ENCODE measurements at regions not wholly inside any gene's neighbourhood (a gene's known extent, or its start where the extent isn't known, plus 50 kb on each side); places are given as distances from the start of the nearest gene placed in this dataset.

GRCh38 chr7:155381852-155382801 is 75.8 kb upstream of the EN2 start:
- peak overlapping the region; percentile 88 for H3K4me3 Mint-ChIP-seq
- H3F3A ChIP-seq (ENCODE audit: low read depth), result peaks cover 22% of the 10 kb centered on the region
- DNase-seq (ENCODE audit: low spot score), result peak; percentile 43
- H3K79me2 ChIP-seq (ENCODE audit: low read depth), result no peaks in the 10 kb centered on the region
- no peak overlapping the region for H3K27ac ChIP-seq
- no peaks in the 10 kb centered on the region for H3K36me3 ChIP-seq
- peaks cover 61% of the 10 kb centered on the region for H3K27me3 Mint-ChIP-seq (ENCODE audit: insufficient read depth, low read depth)
- H3K36me3 Mint-ChIP-seq, result no peaks in the 10 kb centered on the region
- peaks cover 2% of the 10 kb centered on the region for H3K9me3 Mint-ChIP-seq
- H3K4me1 Mint-ChIP-seq, result peaks cover 53% of the 10 kb centered on the region
- no peaks in the 10 kb centered on the region for H3K9me3 ChIP-seq (ENCODE audit: low read depth)
- no peak overlapping the region for H2AFZ ChIP-seq (replicated peaks)
- H3K27me3 ChIP-seq, result peaks cover 100% of the 10 kb centered on the region
- H3K9ac ChIP-seq, result no peak overlapping the region
- TF ChIP-seq EZH2phosphoT487 (IDR thresholded peaks at IDR 0.05) (peak; percentile 89), EZH2 (IDR thresholded peaks at IDR 0.05) (peak; percentile 90)
- TF ChIP-seq, protein P1, sequence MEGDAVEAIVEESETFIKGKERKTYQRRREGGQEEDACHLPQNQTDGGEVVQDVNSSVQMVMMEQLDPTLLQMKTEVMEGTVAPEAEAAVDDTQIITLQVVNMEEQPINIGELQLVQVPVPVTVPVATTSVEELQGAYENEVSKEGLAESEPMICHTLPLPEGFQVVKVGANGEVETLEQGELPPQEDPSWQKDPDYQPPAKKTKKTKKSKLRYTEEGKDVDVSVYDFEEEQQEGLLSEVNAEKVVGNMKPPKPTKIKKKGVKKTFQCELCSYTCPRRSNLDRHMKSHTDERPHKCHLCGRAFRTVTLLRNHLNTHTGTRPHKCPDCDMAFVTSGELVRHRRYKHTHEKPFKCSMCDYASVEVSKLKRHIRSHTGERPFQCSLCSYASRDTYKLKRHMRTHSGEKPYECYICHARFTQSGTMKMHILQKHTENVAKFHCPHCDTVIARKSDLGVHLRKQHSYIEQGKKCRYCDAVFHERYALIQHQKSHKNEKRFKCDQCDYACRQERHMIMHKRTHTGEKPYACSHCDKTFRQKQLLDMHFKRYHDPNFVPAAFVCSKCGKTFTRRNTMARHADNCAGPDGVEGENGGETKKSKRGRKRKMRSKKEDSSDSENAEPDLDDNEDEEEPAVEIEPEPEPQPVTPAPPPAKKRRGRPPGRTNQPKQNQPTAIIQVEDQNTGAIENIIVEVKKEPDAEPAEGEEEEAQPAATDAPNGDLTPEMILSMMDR (IDR thresholded peaks at IDR 0.05), result no peak
- peaks cover 62% of the 10 kb centered on the region for H4K20me1 ChIP-seq (ENCODE audit: low read depth)
- H3K4me1 ChIP-seq, result peaks cover 8% of the 10 kb centered on the region
- H3K27ac Mint-ChIP-seq, result no peak overlapping the region
- H3K4me2 ChIP-seq, result peak overlapping the region; percentile 63
- peak overlapping the region; percentile 10 for H3K4me3 ChIP-seq

DNA sequence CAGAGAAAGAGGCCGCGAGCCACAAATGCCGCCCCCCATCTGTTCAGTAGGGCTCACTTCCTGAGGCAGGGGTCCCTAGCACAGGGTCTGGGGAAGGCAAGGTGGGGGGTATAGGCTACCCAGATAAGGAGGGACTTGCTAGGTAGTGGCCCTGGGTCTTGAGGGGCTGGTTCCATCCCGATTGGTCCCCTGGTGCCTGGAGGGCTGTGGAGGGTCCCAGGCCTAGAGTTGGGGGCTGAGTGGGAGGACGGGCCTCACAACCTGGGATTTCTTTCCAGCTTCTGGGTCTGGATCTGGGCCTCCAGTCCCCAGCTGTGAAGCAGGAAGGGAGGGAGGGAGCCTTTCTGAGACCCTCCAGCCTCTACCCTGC is 75.1 kb upstream of the EN2 start:
- H3K4me3 ChIP-seq, result no peak overlapping the region
- H3K4me1 ChIP-seq, result peaks cover 8% of the 10 kb centered on the region
- H3K27ac Mint-ChIP-seq, result no peak overlapping the region
- TF ChIP-seq EZH2 (IDR thresholded peaks at IDR 0.05) (no peak), EZH2phosphoT487 (IDR thresholded peaks at IDR 0.05) (no peak)
- TF ChIP-seq, protein P1 (IDR thresholded peaks at IDR 0.05), result no peak
- DNase-seq (ENCODE audit: low spot score), result no peak
- H3K9me3 Mint-ChIP-seq, result peaks cover 2% of the 10 kb centered on the region
- no peak overlapping the region for H3K4me2 ChIP-seq
- H3K4me3 Mint-ChIP-seq, result peak overlapping the region; percentile 68
- H3K27me3 Mint-ChIP-seq (ENCODE audit: insufficient read depth, low read depth), result peaks cover 62% of the 10 kb centered on the region
- H2AFZ ChIP-seq (replicated peaks), result no peak overlapping the region
- H3F3A ChIP-seq (ENCODE audit: low read depth), result peaks cover 20% of the 10 kb centered on the region
- H3K27me3 ChIP-seq, result peaks cover 100% of the 10 kb centered on the region
- H4K20me1 ChIP-seq (ENCODE audit: low read depth), result peaks cover 55% of the 10 kb centered on the region
- H3K9ac ChIP-seq, result no peak overlapping the region
- no peaks in the 10 kb centered on the region for H3K36me3 Mint-ChIP-seq
- H3K36me3 ChIP-seq, result no peaks in the 10 kb centered on the region
- no peaks in the 10 kb centered on the region for H3K9me3 ChIP-seq (ENCODE audit: low read depth)
- no peaks in the 10 kb centered on the region for H3K79me2 ChIP-seq (ENCODE audit: low read depth)
- H3K27ac ChIP-seq, result no peak overlapping the region
- peaks cover 49% of the 10 kb centered on the region for H3K4me1 Mint-ChIP-seq

- no peaks in the 10 kb centered on the region for H3K36me3 Mint-ChIP-seq
- H3F3A ChIP-seq (ENCODE audit: low read depth), result peaks cover 13% of the 10 kb centered on the region
- H3K9ac ChIP-seq, result no peak overlapping the region
- no peak overlapping the region for H3K27ac ChIP-seq
- H3K9me3 Mint-ChIP-seq, result peaks cover 2% of the 10 kb centered on the region
- H3K27me3 Mint-ChIP-seq (ENCODE audit: insufficient read depth, low read depth), result peaks cover 53% of the 10 kb centered on the region
- peaks cover 44% of the 10 kb centered on the region for H4K20me1 ChIP-seq (ENCODE audit: low read depth)
- peaks cover 8% of the 10 kb centered on the region for H3K4me1 ChIP-seq
- H3K4me2 ChIP-seq, result no peak overlapping the region
- no peaks in the 10 kb centered on the region for H3K36me3 ChIP-seq
- no peaks in the 10 kb centered on the region for H3K9me3 ChIP-seq (ENCODE audit: low read depth)
- H3K4me3 ChIP-seq, result no peak overlapping the region
- H3K4me1 Mint-ChIP-seq, result peaks cover 41% of the 10 kb centered on the region
- H3K27me3 ChIP-seq, result peaks cover 100% of the 10 kb centered on the region
- H3K4me3 Mint-ChIP-seq, result no peak overlapping the region
- TF ChIP-seq, protein P1 (IDR thresholded peaks at IDR 0.05), result no peak
- no peak for TF ChIP-seq EZH2 (IDR thresholded peaks at IDR 0.05)
- H3K79me2 ChIP-seq (ENCODE audit: low read depth), result no peaks in the 10 kb centered on the region
- H3K27ac Mint-ChIP-seq, result no peak overlapping the region
- no peak for DNase-seq (ENCODE audit: low spot score)
- no peak overlapping the region for H2AFZ ChIP-seq (replicated peaks)
Measured at GRCh38 chr7:155383756-155384491, 74.0 kb upstream of the EN2 start.
